Hepatocyte (in vitro differentiated cells): ENCODE measurements at regions not wholly inside any gene's neighbourhood (a gene's known extent, or its start where the extent isn't known, plus 50 kb on each side); places are given as distances from the start of the nearest gene placed in this dataset.

Source experiments
- DNase-seq: peaks from one replicate; pipeline ENCODE4 v3.0.0-alpha.2; 2016; ENCODE audit warnings: low spot score
- H2AFZ ChIP-seq: fragments of 200-600 bp; sonication (generic); 2 replicates; pipeline ENCODE4 v1.6.0; 2016; ENCODE audit warnings: antibody characterized with exemption, mild to moderate bottlenecking
- H3K27ac ChIP-seq: fragments of 200-600 bp; sonication (generic); 2 replicates; pipeline ENCODE4 v1.5.1; 2016; ENCODE audit warnings: mild to moderate bottlenecking
- H3K27me3 ChIP-seq: fragments of 200-600 bp; sonication (generic); 2 replicates; pipeline ENCODE4 v1.6.1; 2016
- H3K36me3 ChIP-seq: fragments of 200-600 bp; sonication (generic); replicated peaks from 2 replicates; pipeline ENCODE4 v1.5.1; 2016; ENCODE audit warnings: low read depth; ENCODE audit not compliant: insufficient read depth
- H3K4me1 ChIP-seq: fragments of 200-600 bp; sonication (generic); 2 replicates; pipeline ENCODE4 v1.5.1; 2016; ENCODE audit warnings: mild to moderate bottlenecking, moderate library complexity; ENCODE audit not compliant: insufficient read depth
- H3K4me2 ChIP-seq: fragments of 200-600 bp; sonication (generic); 2 replicates; pipeline ENCODE4 v1.6.0; 2016
- H3K4me3 ChIP-seq: fragments of 200-600 bp; sonication (generic); 2 replicates; pipeline ENCODE4 v1.5.1; 2016; ENCODE audit warnings: mild to moderate bottlenecking
- H3K79me2 ChIP-seq: fragments of 200-600 bp; sonication (generic); 2 replicates; pipeline ENCODE4 v1.6.0; 2017; ENCODE audit warnings: mild to moderate bottlenecking
- H3K9me2 ChIP-seq: fragments of 200-600 bp; sonication (generic); replicated peaks from 2 replicates; pipeline ENCODE4 v1.6.0; 2017; ENCODE audit warnings: mild to moderate bottlenecking; ENCODE audit not compliant: insufficient read depth
- H3K9me3 ChIP-seq: fragments of 200-600 bp; sonication (generic); 2 replicates; pipeline ENCODE4 v1.5.1; 2016; ENCODE audit warnings: low read depth, mild to moderate bottlenecking
- H4K20me1 ChIP-seq: fragments of 200-600 bp; sonication (generic); 2 replicates; pipeline ENCODE4 v1.6.0; 2016; ENCODE audit warnings: mild to moderate bottlenecking; ENCODE audit not compliant: insufficient read depth, poor library complexity, severe bottlenecking
- CTCF ChIP-seq: fragments of 200-600 bp; sonication (generic); IDR thresholded peaks from 2 replicates; pipeline ENCODE4 v1.5.1; 2016; ENCODE audit warnings: antibody characterized with exemption, mild to moderate bottlenecking; ENCODE audit not compliant: poor library complexity
- EZH2 ChIP-seq: fragments of 200-600 bp; sonication (generic); IDR thresholded peaks from 2 replicates; pipeline ENCODE4 v1.6.1; 2016; ENCODE audit warnings: antibody characterized with exemption, mild to moderate bottlenecking, borderline replicate concordance
- EZH2phosphoT487 ChIP-seq: fragments of 200-600 bp; sonication (generic); IDR thresholded peaks from one replicate; pipeline ENCODE4 v1.6.1; 2018; ENCODE audit warnings: antibody characterized with exemption, mild to moderate bottlenecking, low read depth, moderate library complexity; ENCODE audit not compliant: unreplicated experiment, severe bottlenecking
- WGBS: methylation state at CpG from one replicate; pipeline ENCODE4 v1.1.6; 2016; ENCODE audit warnings: low lambda C conversion rate; ENCODE audit errors: missing lambda C conversion rate; 5-methylcytosine and 5-hydroxymethylcytosine counted together

GRCh38 chr11:116543099-116543498 lies 229.7 kb downstream of the BUD13 start:
- no peaks in the 10 kb centered on the region for H3K4me1 ChIP-seq
- H3K36me3 ChIP-seq = no peaks in the 10 kb centered on the region
- no peak overlapping the region for H3K4me3 ChIP-seq
- 76% methylated on average over 4 of the region's 4 CpGs for WGBS
- no peaks in the 10 kb centered on the region for H3K79me2 ChIP-seq
- no peak overlapping the region for H3K4me2 ChIP-seq
- H2AFZ ChIP-seq = no peak overlapping the region
- no peak overlapping the region for H3K27ac ChIP-seq
- no peak for DNase-seq
- H3K9me2 ChIP-seq = no peaks in the 10 kb centered on the region
- no peak for TF ChIP-seq EZH2
- TF ChIP-seq EZH2phosphoT487 = no peak
- TF ChIP-seq CTCF = no peak
- no peaks in the 10 kb centered on the region for H4K20me1 ChIP-seq
- H3K27me3 ChIP-seq = peaks cover 9% of the 10 kb centered on the region
- no peaks in the 10 kb centered on the region for H3K9me3 ChIP-seq

DNA sequence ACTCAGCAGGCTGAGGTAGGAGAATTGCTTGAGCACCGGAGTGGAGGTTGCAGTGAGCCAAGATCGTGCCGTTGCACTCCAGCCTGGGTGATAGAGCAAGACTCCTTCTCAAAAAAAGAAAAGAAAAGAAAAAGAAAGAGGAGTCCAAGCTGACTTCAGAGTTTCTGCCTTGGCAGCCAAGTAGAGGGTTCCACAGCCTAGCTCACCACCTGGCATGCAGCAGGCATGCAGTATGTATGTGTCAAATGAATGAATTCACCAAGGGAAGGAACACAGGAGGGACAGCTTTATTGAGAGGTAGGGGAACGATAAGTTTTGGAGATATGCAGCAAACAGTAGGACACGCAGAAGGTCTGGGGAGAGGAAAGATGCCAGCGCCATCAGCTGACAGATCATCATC lies 230.4 kb downstream of the BUD13 start:
- Histone ChIP-seq H3K4me2 (no peak overlapping the region), H3K9me2 (no peaks in the 10 kb centered on the region), H3K9me3 (no peaks in the 10 kb centered on the region), H3K4me1 (no peaks in the 10 kb centered on the region), H3K27ac (no peak overlapping the region), H3K4me3 (no peak overlapping the region), H3K27me3 (peaks cover 16% of the 10 kb centered on the region), H3K36me3 (no peaks in the 10 kb centered on the region), H4K20me1 (no peaks in the 10 kb centered on the region), H3K79me2 (no peaks in the 10 kb centered on the region), H2AFZ (no peak overlapping the region)
- 93% methylated on average over 6 of the region's 6 CpGs for WGBS
- TF ChIP-seq CTCF (no peak), EZH2phosphoT487 (no peak), EZH2 (no peak)
- DNase-seq = no peak

DNA sequence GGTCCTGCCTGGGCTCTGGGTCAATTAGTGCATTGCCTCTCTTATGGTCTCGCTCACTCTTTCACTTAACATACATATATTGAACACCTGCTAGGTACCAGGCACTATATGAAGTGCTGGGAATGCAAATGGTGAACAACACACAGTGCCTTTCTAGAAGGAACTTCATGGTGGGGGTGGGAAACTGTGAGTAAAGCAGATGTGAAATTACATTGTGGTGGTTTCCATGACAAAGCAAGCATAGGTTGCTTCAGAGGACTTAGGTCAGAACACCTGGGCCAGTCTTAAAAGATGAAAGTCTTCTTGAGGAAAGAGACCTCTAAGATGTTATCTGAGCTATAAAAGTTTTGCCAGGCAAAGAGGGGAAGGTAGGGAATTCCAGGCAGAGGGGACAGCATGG lies 231.3 kb downstream of the BUD13 start:
- Histone ChIP-seq H3K27me3 (peaks cover 18% of the 10 kb centered on the region), H3K36me3 (no peaks in the 10 kb centered on the region), H3K9me3 (no peaks in the 10 kb centered on the region), H3K4me3 (no peak overlapping the region), H3K4me2 (no peak overlapping the region), H4K20me1 (no peaks in the 10 kb centered on the region), H3K4me1 (no peaks in the 10 kb centered on the region), H3K79me2 (no peaks in the 10 kb centered on the region), H3K27ac (no peak overlapping the region), H2AFZ (no peak overlapping the region), H3K9me2 (no peaks in the 10 kb centered on the region)
- WGBS = 93% methylated on average over 1 of the region's 1 CpG
- DNase-seq = no peak
- TF ChIP-seq EZH2 (no peak), CTCF (no peak), EZH2phosphoT487 (no peak)
